Hematopoietic multipotent progenitor cell treated with erythropoietin and hydrocortisone succinate and interleukin-3 and kit ligand, for 17 days (in vitro differentiated cells): ENCODE measurements at regions not wholly inside any gene's neighbourhood (a gene's known extent, or its start where the extent isn't known, plus 50 kb on each side); places are given as distances from the start of the nearest gene placed in this dataset.

Experiments
- DNase-seq: peaks from one replicate; pipeline ENCODE4 v3.0.0-alpha.2; 2015; ENCODE audit warnings: low spot score

DNA sequence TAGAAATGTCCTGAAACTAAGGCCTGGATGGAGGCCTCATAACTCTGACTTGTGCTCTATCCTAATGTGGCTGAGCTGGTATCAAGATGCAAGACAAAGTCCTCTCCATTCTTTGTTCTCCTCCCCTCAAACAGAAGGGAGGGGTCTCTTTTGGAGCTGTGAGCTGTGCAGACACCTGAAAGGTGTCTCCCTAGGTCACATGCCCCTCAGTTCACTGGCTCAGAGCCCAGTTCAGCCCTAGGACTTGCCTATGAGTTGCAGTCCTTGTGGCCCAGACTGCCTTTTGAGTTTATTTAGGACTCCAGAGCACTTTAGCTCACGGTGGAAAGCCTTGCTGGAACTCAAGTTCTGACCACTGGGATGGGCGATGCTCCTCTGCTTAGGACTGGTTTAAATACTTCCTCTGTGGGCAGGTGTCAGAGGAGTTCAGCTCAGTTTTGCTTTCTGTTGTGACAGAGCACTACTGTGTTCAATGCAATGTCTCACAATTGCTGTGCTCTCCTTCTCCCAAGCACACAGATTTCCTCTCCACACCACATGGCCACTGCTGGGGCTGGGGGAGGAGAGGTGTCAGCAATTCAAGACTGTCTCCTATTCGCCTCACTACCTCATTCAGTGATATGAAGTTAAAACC, 84.8 kb upstream of the ZNF827 start:
- DNase-seq: no peak

DNA sequence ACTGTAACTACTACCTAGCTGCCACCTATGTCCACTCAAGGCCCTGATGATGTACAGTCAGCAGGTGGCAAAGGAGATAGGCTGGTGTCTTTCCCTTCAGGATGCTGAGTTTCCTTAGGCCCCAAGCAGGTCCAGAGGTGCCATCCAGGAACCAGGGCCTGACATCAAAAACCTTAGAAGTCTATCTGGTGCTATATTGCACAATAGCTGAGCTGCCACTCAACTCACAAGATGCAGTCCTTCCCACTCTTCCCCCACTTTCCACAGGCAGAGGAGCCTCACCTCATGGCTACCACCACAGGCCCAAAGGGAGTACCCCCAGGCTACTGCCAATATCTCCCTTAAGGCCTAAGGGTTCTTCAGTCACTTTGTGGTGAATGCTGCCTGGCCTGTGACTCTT, 83.9 kb upstream of the ZNF827 start:
- no peak for DNase-seq

- DNase-seq: no peak
These were observed 79.6 kb upstream of the ZNF827 start for GRCh38 chr4:146018247-146018646.

DNA sequence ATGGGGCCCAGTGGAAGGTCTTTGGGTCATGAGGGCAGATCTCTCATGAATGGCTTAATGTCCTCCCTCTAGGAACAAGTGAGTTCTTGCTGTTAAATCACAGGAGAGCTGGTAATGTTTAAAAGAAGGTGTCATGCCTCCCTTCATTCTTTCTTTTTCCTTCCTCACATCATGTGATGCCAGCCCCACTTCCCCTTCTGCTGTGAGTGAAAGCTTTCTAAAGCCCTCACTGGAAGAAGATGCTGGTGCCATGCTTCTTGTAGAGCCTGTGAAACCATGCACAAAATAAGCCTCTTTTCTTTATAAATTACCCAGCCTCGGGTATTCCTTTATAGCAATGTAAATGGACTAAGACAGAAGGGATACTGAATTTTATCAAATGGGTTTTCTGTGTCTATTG, 66.1 kb upstream of the ZNF827 start:
- DNase-seq: no peak

DNA sequence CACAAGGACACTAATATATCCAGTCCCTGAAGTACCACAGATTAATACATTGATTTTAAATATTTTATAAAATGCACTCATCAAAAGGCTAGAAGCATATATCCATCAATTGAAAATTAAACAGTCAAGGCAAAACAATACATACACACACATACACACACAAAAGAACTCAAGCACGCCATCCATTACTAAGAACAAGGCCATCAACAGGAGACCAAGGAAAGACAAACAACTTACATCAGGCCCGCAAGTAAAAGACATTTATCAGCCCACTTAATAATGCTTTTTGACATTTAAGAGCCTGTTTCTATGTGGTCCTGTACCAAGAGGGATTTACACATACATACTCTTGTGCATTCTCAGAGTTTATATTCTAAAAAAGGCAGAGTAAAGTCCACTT, 50.0 kb upstream of the ZNF827 start:
- no peak for DNase-seq
